ENCODE measurements at regions not wholly inside any gene's neighbourhood (a gene's known extent, or its start where the extent isn't known, plus 50 kb on each side); places are given as distances from the start of the nearest gene placed in this dataset.

DNA sequence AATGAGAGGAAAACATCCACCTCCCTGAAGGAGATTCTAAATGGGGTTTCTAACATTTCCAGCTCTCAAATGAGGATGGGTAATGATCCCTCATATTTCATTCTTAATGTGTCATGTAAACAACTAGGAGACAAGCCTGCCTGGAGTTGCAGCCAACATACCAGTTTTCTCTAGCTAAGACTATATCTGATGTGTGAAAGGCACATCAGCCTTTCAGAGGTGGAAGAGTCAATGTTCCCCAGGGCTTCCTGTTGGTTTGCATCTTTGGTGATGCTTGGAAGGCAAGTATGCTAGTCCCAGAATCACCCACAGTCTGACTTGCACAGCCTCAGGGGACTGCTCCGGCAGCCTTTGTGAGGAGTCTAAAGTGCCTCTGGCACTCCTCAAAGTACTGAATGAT is 921.2 kb downstream of the SQOR start:
- TF ChIP-seq, protein P1, sequence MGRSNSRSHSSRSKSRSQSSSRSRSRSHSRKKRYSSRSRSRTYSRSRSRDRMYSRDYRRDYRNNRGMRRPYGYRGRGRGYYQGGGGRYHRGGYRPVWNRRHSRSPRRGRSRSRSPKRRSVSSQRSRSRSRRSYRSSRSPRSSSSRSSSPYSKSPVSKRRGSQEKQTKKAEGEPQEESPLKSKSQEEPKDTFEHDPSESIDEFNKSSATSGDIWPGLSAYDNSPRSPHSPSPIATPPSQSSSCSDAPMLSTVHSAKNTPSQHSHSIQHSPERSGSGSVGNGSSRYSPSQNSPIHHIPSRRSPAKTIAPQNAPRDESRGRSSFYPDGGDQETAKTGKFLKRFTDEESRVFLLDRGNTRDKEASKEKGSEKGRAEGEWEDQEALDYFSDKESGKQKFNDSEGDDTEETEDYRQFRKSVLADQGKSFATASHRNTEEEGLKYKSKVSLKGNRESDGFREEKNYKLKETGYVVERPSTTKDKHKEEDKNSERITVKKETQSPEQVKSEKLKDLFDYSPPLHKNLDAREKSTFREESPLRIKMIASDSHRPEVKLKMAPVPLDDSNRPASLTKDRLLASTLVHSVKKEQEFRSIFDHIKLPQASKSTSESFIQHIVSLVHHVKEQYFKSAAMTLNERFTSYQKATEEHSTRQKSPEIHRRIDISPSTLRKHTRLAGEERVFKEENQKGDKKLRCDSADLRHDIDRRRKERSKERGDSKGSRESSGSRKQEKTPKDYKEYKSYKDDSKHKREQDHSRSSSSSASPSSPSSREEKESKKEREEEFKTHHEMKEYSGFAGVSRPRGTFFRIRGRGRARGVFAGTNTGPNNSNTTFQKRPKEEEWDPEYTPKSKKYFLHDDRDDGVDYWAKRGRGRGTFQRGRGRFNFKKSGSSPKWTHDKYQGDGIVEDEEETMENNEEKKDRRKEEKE (IDR thresholded peaks at IDR 0.05) = no peak
- TF ChIP-seq EZH2 (conservative IDR thresholded peaks at IDR 0.05; ENCODE audit: low read depth, low read length) (no peak), POLR2A (IDR thresholded peaks at IDR 0.05; ENCODE audit: insufficient read depth in 1 of 2, low read depth in 2 of 2, low read length in 2 of 2) (no peak), GTF2F1 (IDR thresholded peaks at IDR 0.05; ENCODE audit: low read length) (no peak), TARDBP (CRISPR knock-in tag; IDR thresholded peaks at IDR 0.05) (no peak), ETV5 (CRISPR knock-in tag; IDR thresholded peaks at IDR 0.05; ENCODE audit: borderline replicate concordance) (no peak), ZSCAN21 (CRISPR knock-in tag; IDR thresholded peaks at IDR 0.05; ENCODE audit: borderline replicate concordance) (no peak), ONECUT2 (CRISPR knock-in tag; IDR thresholded peaks at IDR 0.05) (no peak), ZNF407 (CRISPR knock-in tag; IDR thresholded peaks at IDR 0.05; ENCODE audit: not compliant biosample characterization) (no peak), ZBTB34 (CRISPR knock-in tag; IDR thresholded peaks at IDR 0.05) (no peak), RAD21 (CRISPR knock-in tag; IDR thresholded peaks at IDR 0.05) (no peak), IKZF5 (CRISPR knock-in tag; IDR thresholded peaks at IDR 0.05) (no peak), ZNF274 (CRISPR knock-in tag; IDR thresholded peaks at IDR 0.05) (no peak)
- TF ChIP-seq, protein P2, sequence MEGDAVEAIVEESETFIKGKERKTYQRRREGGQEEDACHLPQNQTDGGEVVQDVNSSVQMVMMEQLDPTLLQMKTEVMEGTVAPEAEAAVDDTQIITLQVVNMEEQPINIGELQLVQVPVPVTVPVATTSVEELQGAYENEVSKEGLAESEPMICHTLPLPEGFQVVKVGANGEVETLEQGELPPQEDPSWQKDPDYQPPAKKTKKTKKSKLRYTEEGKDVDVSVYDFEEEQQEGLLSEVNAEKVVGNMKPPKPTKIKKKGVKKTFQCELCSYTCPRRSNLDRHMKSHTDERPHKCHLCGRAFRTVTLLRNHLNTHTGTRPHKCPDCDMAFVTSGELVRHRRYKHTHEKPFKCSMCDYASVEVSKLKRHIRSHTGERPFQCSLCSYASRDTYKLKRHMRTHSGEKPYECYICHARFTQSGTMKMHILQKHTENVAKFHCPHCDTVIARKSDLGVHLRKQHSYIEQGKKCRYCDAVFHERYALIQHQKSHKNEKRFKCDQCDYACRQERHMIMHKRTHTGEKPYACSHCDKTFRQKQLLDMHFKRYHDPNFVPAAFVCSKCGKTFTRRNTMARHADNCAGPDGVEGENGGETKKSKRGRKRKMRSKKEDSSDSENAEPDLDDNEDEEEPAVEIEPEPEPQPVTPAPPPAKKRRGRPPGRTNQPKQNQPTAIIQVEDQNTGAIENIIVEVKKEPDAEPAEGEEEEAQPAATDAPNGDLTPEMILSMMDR (CRISPR knock-in tag; IDR thresholded peaks at IDR 0.05) = no peak
